HEK293T (cell line): ENCODE measurements at regions not wholly inside any gene's neighbourhood (a gene's known extent, or its start where the extent isn't known, plus 50 kb on each side); places are given as distances from the start of the nearest gene placed in this dataset.

Experiments
- BHLHE40 ChIP-seq: fragments of 450-650 bp; IDR thresholded peaks from 2 replicates; pipeline ENCODE4 v1.6.1; 2016; ENCODE audit warnings: mild to moderate bottlenecking, moderate library complexity, borderline replicate concordance
- ELF4 ChIP-seq: fragments of 450-650 bp; IDR thresholded peaks from 2 replicates; pipeline ENCODE4 v1.6.1; 2017; ENCODE audit warnings: antibody characterized with exemption
- FOXA1 ChIP-seq: fragments of 450-650 bp; IDR thresholded peaks from 2 replicates; pipeline ENCODE4 v1.6.1; 2016; ENCODE audit warnings: mild to moderate bottlenecking
- FOXK2 ChIP-seq: fragments of 450-650 bp; IDR thresholded peaks from 2 replicates; pipeline ENCODE4 v1.6.1; 2016; ENCODE audit warnings: mild to moderate bottlenecking
- FOXM1 ChIP-seq: fragments of 450-650 bp; IDR thresholded peaks from 2 replicates; pipeline ENCODE4 v1.6.1; 2017; ENCODE audit warnings: mild to moderate bottlenecking, borderline replicate concordance
- HDGF ChIP-seq: fragments of 450-650 bp; IDR thresholded peaks from 2 replicates; pipeline ENCODE4 v1.6.1; 2017; ENCODE audit warnings: antibody characterized with exemption, borderline replicate concordance
- SUZ12 ChIP-seq: fragments of 450-650 bp; IDR thresholded peaks from 2 replicates; pipeline ENCODE4 v1.6.1; 2016; ENCODE audit warnings: mild to moderate bottlenecking
- ZNF384 ChIP-seq: fragments of 450-650 bp; IDR thresholded peaks from 2 replicates; pipeline ENCODE4 v1.6.1; 2016

- no peak for TF ChIP-seq BHLHE40
- no peak for TF ChIP-seq FOXK2
- no peak for TF ChIP-seq ZNF384
- no peak for TF ChIP-seq FOXM1
- TF ChIP-seq SUZ12, result no peak
- no peak for TF ChIP-seq FOXA1
- no peak for TF ChIP-seq ELF4
- no peak for TF ChIP-seq HDGF
Observed at GRCh38 chr13:58583966-58584365, 952.4 kb downstream of the PCDH17 start.
